ENCODE measurements at regions not wholly inside any gene's neighbourhood (a gene's known extent, or its start where the extent isn't known, plus 50 kb on each side); places are given as distances from the start of the nearest gene placed in this dataset.

- intact Hi-C loops (cut with micrococcal nuclease) = no loop called here
- CTCF ChIA-PET = interaction anchor here (0.6 to 1.1 kb wide), 6 partner anchors 8 to 1618 kb away, joined by 3 to 4 read pairs (median 3); no protein-coding TSS in a partner anchor
Observed at GRCh38 chr2:180085144-180085543, 78.0 kb upstream of the CWC22 start.

GRCh38 chr2:180077295-180077906, 70.3 kb upstream of the CWC22 start:
- Mint-ChIP-seq H3K27ac (ENCODE audit: low read depth, unreplicated experiment) (no peak overlapping the region), H3K4me1 (ENCODE audit: insufficient read depth, unreplicated experiment) (no peaks in the 10 kb centered on the region), H3K4me3 (ENCODE audit: unreplicated experiment) (no peak overlapping the region), H3K27me3 (ENCODE audit: insufficient read depth, unreplicated experiment) (no peaks in the 10 kb centered on the region), H3K36me3 (ENCODE audit: insufficient read depth, unreplicated experiment) (no peaks in the 10 kb centered on the region), H3K9me3 (ENCODE audit: unreplicated experiment) (peaks cover 13% of the 10 kb centered on the region)
- POLR2A ChIA-PET = interaction anchor here (0.7 to 0.9 kb wide), 3 partner anchors 61 to 1316 kb away, joined by 3 to 5 read pairs (median 3); no protein-coding TSS in a partner anchor
- intact Hi-C loops (cut with micrococcal nuclease) = loop anchor here (1.0 to 5.0 kb wide), 4 partner anchors 65 to 655 kb away; no protein-coding TSS in a partner anchor
- CTCF ChIA-PET = interaction anchor here (0.6 to 3.1 kb wide), 25 partner anchors 8 to 420 kb away, joined by 3 to 37 read pairs (median 5); partner anchors contain the start of gene CWC22
- DNase-seq (ENCODE audit: unreplicated experiment) = peak; percentile 37
- peak; percentile 76 for TF ChIP-seq CTCF (IDR thresholded peaks at IDR 0.05; ENCODE audit: unreplicated experiment)
- BruUV-seq (replicated peaks) = no TSS peak

More at GRCh38 chr2:180085144-180085543, 78.0 kb upstream of the CWC22 start:
- no peak for DNase-seq (ENCODE audit: unreplicated experiment)
- H3K4me3 Mint-ChIP-seq (ENCODE audit: unreplicated experiment) = no peak overlapping the region
- no TSS peak for BruUV-seq (replicated peaks)
- H3K27me3 Mint-ChIP-seq (ENCODE audit: insufficient read depth, unreplicated experiment) = no peaks in the 10 kb centered on the region
- H3K36me3 Mint-ChIP-seq (ENCODE audit: insufficient read depth, unreplicated experiment) = no peaks in the 10 kb centered on the region
- TF ChIP-seq CTCF (IDR thresholded peaks at IDR 0.05; ENCODE audit: unreplicated experiment) = no peak
- no peaks in the 10 kb centered on the region for H3K4me1 Mint-ChIP-seq (ENCODE audit: insufficient read depth, unreplicated experiment)
- peaks cover 16% of the 10 kb centered on the region for H3K9me3 Mint-ChIP-seq (ENCODE audit: unreplicated experiment)
- H3K27ac Mint-ChIP-seq (ENCODE audit: low read depth, unreplicated experiment) = no peak overlapping the region
- POLR2A ChIA-PET = no interaction called here

- H3K4me1 Mint-ChIP-seq (ENCODE audit: insufficient read depth, unreplicated experiment) = no peaks in the 10 kb centered on the region
- CTCF ChIA-PET = interaction anchor here (0.7 to 3.1 kb wide), 13 partner anchors 8 to 285 kb away, joined by 3 to 37 read pairs (median 7); partner anchors contain the start of gene CWC22
Observed at GRCh38 chr2:180075870-180076269, 68.8 kb upstream of the CWC22 start.

More at GRCh38 chr2:180075870-180076269, 68.8 kb upstream of the CWC22 start:
- no peak overlapping the region for H3K4me3 Mint-ChIP-seq (ENCODE audit: unreplicated experiment)
- H3K9me3 Mint-ChIP-seq (ENCODE audit: unreplicated experiment) = no peaks in the 10 kb centered on the region
- no peaks in the 10 kb centered on the region for H3K27me3 Mint-ChIP-seq (ENCODE audit: insufficient read depth, unreplicated experiment)
- no TSS peak for BruUV-seq (replicated peaks)
- H3K27ac Mint-ChIP-seq (ENCODE audit: low read depth, unreplicated experiment) = peak overlapping the region; percentile 23
- H3K36me3 Mint-ChIP-seq (ENCODE audit: insufficient read depth, unreplicated experiment) = no peaks in the 10 kb centered on the region
- DNase-seq (ENCODE audit: unreplicated experiment) = no peak
- TF ChIP-seq CTCF (IDR thresholded peaks at IDR 0.05; ENCODE audit: unreplicated experiment) = no peak
- POLR2A ChIA-PET = interaction anchor here (1.3 kb wide), 1 partner anchor 61 kb away, joined by 4 read pairs; no protein-coding TSS in a partner anchor
- intact Hi-C loops (cut with micrococcal nuclease) = loop anchor here (5.0 kb wide), 3 partner anchors 234 to 654 kb away; no protein-coding TSS in a partner anchor
